Fibroblast of the conjunctiva (primary cell): ENCODE measurements at regions not wholly inside any gene's neighbourhood (a gene's known extent, or its start where the extent isn't known, plus 50 kb on each side); places are given as distances from the start of the nearest gene placed in this dataset.

Source experiments
- DNase-seq: peaks from one replicate; pipeline ENCODE4 v3.0.0-alpha.2; 2010; ENCODE audit warnings: low read depth

GRCh38 chr1:227370533-227371254, 52.4 kb upstream of the CDC42BPA start:
- no peak for DNase-seq

GRCh38 chr1:227369102-227369760, 50.9 kb upstream of the CDC42BPA start:
- no peak for DNase-seq
